GM12892 (cell line): ENCODE measurements at regions not wholly inside any gene's neighbourhood (a gene's known extent, or its start where the extent isn't known, plus 50 kb on each side); places are given as distances from the start of the nearest gene placed in this dataset.
"Not testable (repeated sequence)": the region's sequence is repeated elsewhere in the genome, so short reads cannot be mapped to it uniquely, and the experiment has no call there.

Source experiments
- DNase-seq: peaks from one replicate; pipeline ENCODE4 v3.0.0; 2011; ENCODE audit not compliant: insufficient read length
- FAIRE-seq: peaks from 2 replicates; lab custom pipeline; 2011; peaks lifted over from hg19 to GRCh38; lab: Jason Lieb, UNC
- POLR2A ChIP-seq: IDR thresholded peaks from 2 replicates; pipeline ENCODE4 v1.6.1; 2011; ENCODE audit warnings: low read depth, low read length, control low read depth
- POLR2AphosphoS5 ChIP-seq: IDR thresholded peaks from 2 replicates; pipeline ENCODE4 v1.6.1; 2011; ENCODE audit warnings: low read depth, low read length, control low read depth
- TAF1 ChIP-seq: IDR thresholded peaks from 2 replicates; pipeline ENCODE4 v1.6.1; 2011; ENCODE audit warnings: low read depth, mild to moderate bottlenecking, control low read depth, low read length, borderline replicate concordance

GRCh38 chr2:159880729-159881128 is 82.7 kb upstream of the CD302 start:
- TF ChIP-seq TAF1, result no peak
- no peak for TF ChIP-seq POLR2A
- no peak for TF ChIP-seq POLR2AphosphoS5
- FAIRE-seq, result peak; percentile 42
- DNase-seq, result no peak

GRCh38 chr2:159879051-159879604 is 81.1 kb upstream of the CD302 start:
- no peak for DNase-seq
- peak; percentile 89 for FAIRE-seq
- no peak for TF ChIP-seq POLR2A
- TF ChIP-seq POLR2AphosphoS5, result no peak
- TF ChIP-seq TAF1, result no peak

- FAIRE-seq, result no peak
- TF ChIP-seq POLR2AphosphoS5 (no peak), TAF1 (no peak), POLR2A (no peak)
- no peak for DNase-seq
These were observed 77.1 kb upstream of the CD302 start for GRCh38 chr2:159875083-159875482.

GRCh38 chr2:159873258-159873657 is 75.2 kb upstream of the CD302 start:
- TF ChIP-seq TAF1 (no peak), POLR2AphosphoS5 (no peak), POLR2A (no peak)
- FAIRE-seq (peak; percentile 75), DNase-seq (no peak)

GRCh38 chr2:159872353-159872752 is 74.3 kb upstream of the CD302 start:
- TF ChIP-seq TAF1 (no peak), POLR2AphosphoS5 (no peak), POLR2A (no peak)
- FAIRE-seq (no peak), DNase-seq (no peak)

GRCh38 chr2:159868598-159869159 is 70.7 kb upstream of the CD302 start:
- not testable (repeated sequence) for FAIRE-seq, DNase-seq

- no peak for FAIRE-seq
- DNase-seq, result no peak
These were observed 69.8 kb upstream of the CD302 start for GRCh38 chr2:159867567-159868361.

GRCh38 chr2:159863526-159864160 is 65.6 kb upstream of the CD302 start:
- DNase-seq (no peak), FAIRE-seq (no peak)
- TF ChIP-seq POLR2A, result no peak
- TF ChIP-seq POLR2AphosphoS5, result no peak
- TF ChIP-seq TAF1, result no peak

More at GRCh38 chr2:159867567-159868361, 69.8 kb upstream of the CD302 start:
- TF ChIP-seq POLR2A (no peak), POLR2AphosphoS5 (no peak), TAF1 (no peak)

GRCh38 chr2:159860581-159861310 is 62.7 kb upstream of the CD302 start:
- DNase-seq (no peak), FAIRE-seq (no peak)
- TF ChIP-seq POLR2A, result no peak
- no peak for TF ChIP-seq TAF1
- no peak for TF ChIP-seq POLR2AphosphoS5

- FAIRE-seq (no peak), DNase-seq (no peak)
- no peak for TF ChIP-seq TAF1
- no peak for TF ChIP-seq POLR2AphosphoS5
- no peak; the same call in 1 of the 2 replicates for TF ChIP-seq POLR2A
These were observed 61.6 kb upstream of the CD302 start for GRCh38 chr2:159859583-159859982.

GRCh38 chr2:159856760-159857159 is 58.8 kb upstream of the CD302 start:
- TF ChIP-seq POLR2AphosphoS5 (no peak), TAF1 (no peak), POLR2A (no peak)
- FAIRE-seq (no peak), DNase-seq (no peak)
